CD4-positive, alpha-beta memory T cell (primary cell): ENCODE measurements at regions not wholly inside any gene's neighbourhood (a gene's known extent, or its start where the extent isn't known, plus 50 kb on each side); places are given as distances from the start of the nearest gene placed in this dataset.

Source experiments
- CTCF ChIA-PET: fragments of 350-600 bp; sonication (Branson Sonifier 250); formaldehyde crosslinking; loops from one replicate; lab custom pipeline; 2021; ENCODE audit warnings: inconsistent platforms; ENCODE audit not compliant: partially characterized antibody; lab: Charles Lee
- POLR2A ChIA-PET: fragments of 350-600 bp; sonication (Branson Sonifier 250); formaldehyde crosslinking; loops from one replicate; lab custom pipeline; 2021; ENCODE audit not compliant: partially characterized antibody; lab: Charles Lee
- DNase-seq, 5 donors: peaks; one replicate each; pipeline versions ENCODE4 v3.0.0 to v3.0.0-alpha.2; 2020 to 2022; ENCODE audit warnings: mixed read lengths in 1 of 5
- H3K27ac ChIP-seq: one replicate; pipeline ENCODE4 v1.7.0; 2013; ENCODE audit warnings: low read depth, low read length
- H3K27me3 ChIP-seq: 2 replicates; pipeline ENCODE4 v1.7.0; 2013; ENCODE audit warnings: mild to moderate bottlenecking, low read length, moderate library complexity; ENCODE audit not compliant: insufficient read depth
- H3K36me3 ChIP-seq: 2 replicates; pipeline ENCODE4 v1.7.0; 2013; ENCODE audit warnings: mild to moderate bottlenecking, low read length, moderate library complexity; ENCODE audit not compliant: insufficient read depth
- H3K4me1 ChIP-seq: 2 replicates; pipeline ENCODE4 v1.7.0; 2013; ENCODE audit warnings: mild to moderate bottlenecking, low read length, moderate library complexity; ENCODE audit not compliant: insufficient read depth
- H3K4me3 ChIP-seq, 2 donors: one replicate each; pipeline ENCODE4 v1.7.0; 2013; ENCODE audit warnings: low read length in 2 of 2, mild to moderate bottlenecking in 1 of 2
- H3K9me3 ChIP-seq, 2 donors: one replicate each; pipeline ENCODE4 v1.7.0; 2013; ENCODE audit warnings: low read length in 2 of 2, control low read depth in 1 of 2; ENCODE audit not compliant: control insufficient read depth in 1 of 2
- H3K27ac Mint-ChIP-seq, 7 donors: one replicate each; pipeline ENCODE4 v1.8.0; 2020 to 2021; ENCODE audit warnings: mixed read lengths in 7 of 7, mild to moderate bottlenecking in 6 of 7, inconsistent platforms in 3 of 7, moderate library complexity in 3 of 7
- H3K27me3 Mint-ChIP-seq, 2 donors: one replicate each; pipeline ENCODE4 v1.8.0; 2020 to 2021; ENCODE audit warnings: mixed read lengths in 2 of 2
- H3K36me3 Mint-ChIP-seq, 2 donors: one replicate each; pipeline ENCODE4 v1.8.0; 2020 to 2021; ENCODE audit warnings: mixed read lengths in 2 of 2, inconsistent platforms in 1 of 2, mild to moderate bottlenecking in 1 of 2
- H3K4me1 Mint-ChIP-seq, 4 donors: one replicate each; pipeline ENCODE4 v1.8.0; 2020 to 2021; ENCODE audit warnings: mixed read lengths in 4 of 4, mild to moderate bottlenecking in 1 of 4
- H3K4me3 Mint-ChIP-seq, 8 donors: one replicate each; pipeline ENCODE4 v1.8.0; 2020 to 2021; ENCODE audit warnings: mixed read lengths in 8 of 8, mild to moderate bottlenecking in 7 of 8, moderate library complexity in 6 of 8, inconsistent platforms in 3 of 8
- H3K9me3 Mint-ChIP-seq, 8 donors: one replicate each; pipeline ENCODE4 v1.8.0; 2020 to 2021; ENCODE audit warnings: mixed read lengths in 8 of 8, mild to moderate bottlenecking in 5 of 8, inconsistent platforms in 3 of 8, moderate library complexity in 1 of 8
- intact Hi-C: fragments of 100-400 bp; cut with micrococcal nuclease; formaldehyde crosslinking; loops from one replicate; pipeline ENCODE4 v1.15.1; 2023

DNA sequence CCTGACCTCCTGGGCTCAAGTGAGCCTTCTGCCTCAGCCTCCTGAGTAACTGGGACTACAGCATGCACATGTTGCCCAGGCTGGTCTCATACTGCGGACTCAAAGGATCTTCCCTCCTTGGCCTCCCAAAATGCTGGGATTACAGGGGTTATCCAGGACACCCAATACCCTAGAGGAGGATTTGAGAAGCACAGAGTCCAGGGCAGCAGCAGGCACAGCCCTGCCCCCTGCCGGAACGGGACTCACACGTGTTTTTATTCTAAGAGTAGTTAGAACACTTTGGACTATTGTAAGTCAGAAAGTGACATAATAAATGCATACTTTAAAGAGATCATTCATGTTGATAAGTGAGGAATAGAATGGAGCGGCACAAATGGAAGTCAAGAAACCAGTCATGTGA lies 80.2 kb downstream of the C6orf118 start:
- Mint-ChIP-seq H3K27ac (no peak overlapping the region), H3K27me3 (no peaks in the 10 kb centered on the region), H3K4me1 (no peaks in the 10 kb centered on the region), H3K36me3 (no peaks in the 10 kb centered on the region), H3K9me3 (peaks cover 0 to 10% (median 4%) of the 10 kb centered on the region in 8 donors), H3K4me3 (no peak overlapping the region)
- POLR2A ChIA-PET, result no interaction called here
- DNase-seq, result no peak
- intact Hi-C loops, result no loop called here
- Histone ChIP-seq H3K9me3 (no peaks in the 10 kb centered on the region), H3K4me1 (no peaks in the 10 kb centered on the region), H3K4me3 (no peak overlapping the region), H3K27me3 (no peaks in the 10 kb centered on the region), H3K36me3 (no peaks in the 10 kb centered on the region), H3K27ac (no peak overlapping the region)
- CTCF ChIA-PET, result no interaction called here

DNA sequence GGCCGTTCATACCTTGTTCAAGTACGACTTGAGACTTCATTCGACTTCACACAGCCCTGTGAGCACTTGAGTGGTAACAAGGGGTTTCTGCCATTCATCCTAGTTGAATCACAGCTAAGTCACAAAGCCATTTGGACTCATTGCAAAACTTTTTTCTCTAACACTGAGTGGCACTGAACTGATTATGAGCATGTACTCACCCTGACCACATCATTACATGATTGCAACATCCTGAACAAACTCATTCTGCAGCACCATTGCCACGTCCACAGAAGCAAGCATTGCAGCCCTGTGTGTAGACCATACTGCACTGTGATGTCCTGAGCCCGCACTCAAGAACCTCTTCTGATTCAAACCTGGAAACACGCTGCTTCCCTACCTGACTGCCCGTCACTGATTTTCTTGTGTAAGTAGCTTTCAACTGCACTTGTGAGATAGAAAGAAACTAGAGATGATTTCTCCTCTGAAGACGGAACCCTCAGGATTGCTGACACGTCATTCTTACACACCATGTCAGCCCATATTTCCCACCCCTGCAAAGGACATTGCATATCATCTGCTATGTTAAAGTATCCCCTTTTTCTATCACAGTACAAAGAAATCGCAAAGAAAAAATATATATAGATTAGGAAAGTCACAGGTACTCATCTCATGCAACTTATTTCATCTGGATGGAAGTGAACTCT lies 81.6 kb downstream of the C6orf118 start:
- H3K4me1 Mint-ChIP-seq, result no peaks in the 10 kb centered on the region

DNA sequence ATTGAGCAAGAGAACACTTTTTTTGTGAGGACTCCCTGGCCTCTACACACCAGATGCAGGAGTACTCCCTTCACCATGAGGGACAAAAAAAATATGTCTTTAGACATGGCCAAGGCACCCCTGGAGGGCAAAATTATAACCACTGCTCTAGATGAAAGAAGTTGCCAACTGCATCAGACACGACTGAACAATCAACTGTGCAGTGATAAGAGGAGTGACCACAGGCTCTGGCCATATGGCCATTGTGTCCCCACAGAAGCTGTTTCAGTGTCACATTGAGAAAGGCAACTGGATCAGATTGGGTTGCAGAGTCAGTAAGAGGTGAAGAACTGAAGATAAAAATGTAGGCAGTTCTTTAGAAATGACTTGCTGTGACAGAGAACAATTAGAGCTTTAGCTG lies 85.7 kb downstream of the C6orf118 start:
- H3K27me3 Mint-ChIP-seq, result no peaks in the 10 kb centered on the region
- H3K9me3 ChIP-seq, result no peaks in the 10 kb centered on the region
- H3K4me1 ChIP-seq, result no peaks in the 10 kb centered on the region
- H3K36me3 ChIP-seq, result no peaks in the 10 kb centered on the region
- H3K4me3 Mint-ChIP-seq, result no peak overlapping the region
- intact Hi-C loops, result no loop called here
- no peaks in the 10 kb centered on the region for H3K4me1 Mint-ChIP-seq
- H3K36me3 Mint-ChIP-seq, result no peaks in the 10 kb centered on the region
- no peaks in the 10 kb centered on the region for H3K27me3 ChIP-seq
- no peak for DNase-seq
- ChIA-PET CTCF (no interaction called here), POLR2A (no interaction called here)
- peaks cover 0 to 7% (median 3%) of the 10 kb centered on the region in 8 donors for H3K9me3 Mint-ChIP-seq
- no peak overlapping the region for H3K4me3 ChIP-seq
- H3K27ac Mint-ChIP-seq, result no peak overlapping the region
- no peak overlapping the region for H3K27ac ChIP-seq

More for the DNA sequence above, 81.6 kb downstream of the C6orf118 start:
- no peaks in the 10 kb centered on the region for H3K27me3 Mint-ChIP-seq
- H3K4me3 Mint-ChIP-seq, result no peak overlapping the region
- ChIA-PET POLR2A (no interaction called here), CTCF (no interaction called here)
- Histone ChIP-seq H3K4me1 (no peaks in the 10 kb centered on the region), H3K9me3 (no peaks in the 10 kb centered on the region), H3K27me3 (no peaks in the 10 kb centered on the region), H3K36me3 (no peaks in the 10 kb centered on the region), H3K27ac (no peak overlapping the region), H3K4me3 (no peak overlapping the region)
- DNase-seq, result no peak
- H3K36me3 Mint-ChIP-seq, result no peaks in the 10 kb centered on the region
- intact Hi-C loops, result no loop called here
- no peak overlapping the region for H3K27ac Mint-ChIP-seq
- H3K9me3 Mint-ChIP-seq, result peaks cover 0 to 9% (median 3%) of the 10 kb centered on the region in 8 donors

DNA sequence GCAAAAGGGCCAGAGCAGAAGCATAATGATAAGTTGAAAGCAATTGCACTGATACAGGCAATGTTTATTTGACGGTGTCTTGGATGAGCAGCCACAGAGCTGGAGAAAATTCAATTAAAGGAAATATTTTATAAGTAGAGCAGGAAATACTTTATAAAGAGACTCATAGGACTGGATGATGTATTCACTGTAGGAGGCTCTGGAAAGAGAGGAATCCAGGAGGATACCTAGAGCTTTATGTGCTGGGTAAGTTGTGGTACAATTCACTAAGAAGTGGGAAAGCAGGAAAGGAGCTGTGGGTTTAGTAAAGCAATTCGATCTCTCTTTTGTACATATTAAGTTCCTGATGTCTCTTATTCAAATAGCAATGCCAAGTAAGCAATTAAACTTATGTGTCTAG lies 86.3 kb downstream of the C6orf118 start:
- H3K4me1 Mint-ChIP-seq, result no peaks in the 10 kb centered on the region
- no peaks in the 10 kb centered on the region for H3K36me3 Mint-ChIP-seq
- CTCF ChIA-PET, result no interaction called here

DNA sequence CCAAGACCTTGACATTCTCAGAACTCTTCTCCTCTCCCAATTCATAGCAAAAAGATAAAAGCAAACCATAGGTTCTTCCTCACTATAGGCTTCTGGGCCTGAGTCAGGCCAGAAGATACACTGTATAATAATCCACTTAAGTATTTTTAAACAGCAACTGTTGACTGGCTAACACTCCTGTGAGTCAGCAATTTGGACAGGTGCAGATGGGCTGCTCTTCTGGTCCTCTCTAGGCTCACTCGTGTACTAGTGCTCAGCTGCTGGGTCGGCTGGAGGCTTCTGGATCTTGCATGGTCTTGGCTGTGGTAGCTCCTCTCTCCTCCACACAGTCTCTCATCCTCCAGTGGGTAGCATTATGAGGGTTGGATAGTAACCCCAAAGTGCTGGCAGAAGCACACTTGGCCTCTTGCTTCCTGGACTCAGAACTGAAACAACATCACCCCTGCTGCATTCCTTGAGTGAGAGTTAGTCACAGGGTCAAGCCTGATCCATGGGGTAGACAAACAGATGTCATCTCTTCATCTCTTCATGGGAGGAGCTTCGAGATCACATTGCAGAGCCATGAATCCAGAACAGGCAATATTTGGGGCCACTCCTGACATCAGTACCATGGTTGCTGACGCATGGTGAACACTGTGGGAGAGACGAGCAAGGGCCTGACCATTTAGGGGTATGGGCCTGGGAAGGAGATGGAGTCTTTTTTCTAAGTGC lies 86.9 kb downstream of the C6orf118 start:
- no peak for DNase-seq
- POLR2A ChIA-PET, result no interaction called here
- no peak overlapping the region for H3K4me3 ChIP-seq
- Mint-ChIP-seq H3K9me3 (peaks cover 0 to 7% (median 3%) of the 10 kb centered on the region in 8 donors), H3K4me3 (no peak overlapping the region), H3K36me3 (no peaks in the 10 kb centered on the region), H3K27ac (no peak overlapping the region), H3K27me3 (no peaks in the 10 kb centered on the region), H3K4me1 (no peaks in the 10 kb centered on the region)
- CTCF ChIA-PET, result no interaction called here
- no peaks in the 10 kb centered on the region for H3K9me3 ChIP-seq
- no peaks in the 10 kb centered on the region for H3K4me1 ChIP-seq
- no peaks in the 10 kb centered on the region for H3K36me3 ChIP-seq
- intact Hi-C loops, result no loop called here
- H3K27me3 ChIP-seq, result no peaks in the 10 kb centered on the region
- no peak overlapping the region for H3K27ac ChIP-seq

More for the DNA sequence above, 86.3 kb downstream of the C6orf118 start:
- intact Hi-C loops, result no loop called here
- Histone ChIP-seq H3K36me3 (no peaks in the 10 kb centered on the region), H3K9me3 (no peaks in the 10 kb centered on the region), H3K27me3 (no peaks in the 10 kb centered on the region), H3K27ac (no peak overlapping the region), H3K4me3 (no peak overlapping the region), H3K4me1 (no peaks in the 10 kb centered on the region)
- H3K27ac Mint-ChIP-seq, result no peak overlapping the region
- H3K4me3 Mint-ChIP-seq, result no peak overlapping the region
- POLR2A ChIA-PET, result no interaction called here
- no peaks in the 10 kb centered on the region for H3K27me3 Mint-ChIP-seq
- peaks cover 0 to 7% (median 3%) of the 10 kb centered on the region in 8 donors for H3K9me3 Mint-ChIP-seq
- no peak for DNase-seq

DNA sequence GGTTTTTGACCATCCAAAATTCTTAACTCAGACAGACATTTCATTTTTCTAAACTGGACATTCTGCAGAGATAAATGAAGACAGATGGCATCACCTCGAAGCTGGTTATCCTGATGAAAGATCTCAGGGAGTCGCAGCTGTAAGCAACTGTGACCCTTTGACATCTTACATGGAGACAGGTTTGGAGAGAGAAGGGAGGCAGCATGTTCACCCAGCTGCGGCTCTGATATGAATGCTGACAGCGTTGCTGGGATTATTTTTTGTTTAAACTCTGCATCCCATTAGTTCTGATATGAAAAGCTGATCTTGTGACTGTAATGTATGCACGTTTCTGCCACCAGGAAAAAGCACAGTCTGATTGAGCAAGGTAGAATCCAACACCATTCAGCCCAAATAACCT lies 89.4 kb downstream of the C6orf118 start:
- intact Hi-C loops, result no loop called here
- H3K4me3 ChIP-seq, result no peak overlapping the region
- H3K36me3 Mint-ChIP-seq, result no peaks in the 10 kb centered on the region
- H3K27me3 ChIP-seq, result no peaks in the 10 kb centered on the region
- H3K9me3 Mint-ChIP-seq, result peaks cover 0 to 10% (median 0%) of the 10 kb centered on the region in 8 donors
- ChIA-PET POLR2A (no interaction called here), CTCF (no interaction called here)
- no peaks in the 10 kb centered on the region for H3K9me3 ChIP-seq
- DNase-seq, result no peak
- no peak overlapping the region for H3K4me3 Mint-ChIP-seq
- no peaks in the 10 kb centered on the region for H3K27me3 Mint-ChIP-seq
- H3K27ac ChIP-seq, result no peak overlapping the region
- no peaks in the 10 kb centered on the region for H3K36me3 ChIP-seq
- H3K4me1 ChIP-seq, result no peaks in the 10 kb centered on the region
- H3K27ac Mint-ChIP-seq, result no peak overlapping the region
- H3K4me1 Mint-ChIP-seq, result no peaks in the 10 kb centered on the region

DNA sequence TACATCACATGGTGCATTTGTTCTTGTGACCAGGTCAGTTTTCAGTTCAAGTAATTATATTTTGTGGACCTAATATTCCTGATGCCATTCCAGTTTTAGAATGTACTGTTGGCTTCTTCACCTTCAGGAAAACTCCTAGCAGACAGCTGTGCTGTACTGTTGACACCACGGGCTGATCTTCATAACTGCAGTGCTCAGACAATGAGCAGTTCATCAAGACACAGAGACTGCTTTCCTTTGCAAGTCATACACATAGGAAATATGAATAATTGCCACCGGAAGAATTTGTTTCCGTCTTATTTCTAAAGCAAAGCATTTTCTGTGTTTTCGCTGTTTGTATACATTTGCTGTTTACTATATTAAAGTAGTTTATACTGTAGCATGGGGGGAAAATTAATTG lies 89.8 kb downstream of the C6orf118 start:
- ChIA-PET POLR2A (no interaction called here), CTCF (no interaction called here)
- H3K36me3 Mint-ChIP-seq, result no peaks in the 10 kb centered on the region

More for the DNA sequence above, 89.8 kb downstream of the C6orf118 start:
- Histone ChIP-seq H3K36me3 (no peaks in the 10 kb centered on the region), H3K4me3 (no peak overlapping the region), H3K4me1 (no peaks in the 10 kb centered on the region), H3K27me3 (no peaks in the 10 kb centered on the region), H3K9me3 (no peaks in the 10 kb centered on the region), H3K27ac (no peak overlapping the region)
- H3K27me3 Mint-ChIP-seq, result no peaks in the 10 kb centered on the region
- H3K27ac Mint-ChIP-seq, result no peak overlapping the region
- no peak for DNase-seq
- no peaks in the 10 kb centered on the region for H3K4me1 Mint-ChIP-seq
- H3K9me3 Mint-ChIP-seq, result peaks cover 0 to 10% (median 0%) of the 10 kb centered on the region in 8 donors
- intact Hi-C loops, result no loop called here
- H3K4me3 Mint-ChIP-seq, result no peak overlapping the region
